ENCODE measurements at regions not wholly inside any gene's neighbourhood (a gene's known extent, or its start where the extent isn't known, plus 50 kb on each side); places are given as distances from the start of the nearest gene placed in this dataset.

- no peaks in the 10 kb centered on the region for H3K9me3 ChIP-seq (ENCODE audit: control extremely low read depth in 1 of 3, control insufficient read depth in 2 of 3, insufficient read depth in 1 of 3, low read length in 2 of 3)
- Mint-ChIP-seq H3K4me1 (peaks cover 5% of the 10 kb centered on the region), H3K9me3 (ENCODE audit: insufficient read depth) (no peaks in the 10 kb centered on the region), H3K27ac (no peak overlapping the region), H3K27me3 (peaks cover 7% of the 10 kb centered on the region), H3K4me3 (no peak overlapping the region)
- no peaks in the 10 kb centered on the region for H3K36me3 ChIP-seq (replicated peaks in 1 of 2; ENCODE audit: control extremely low read depth in 1 of 2, control insufficient read depth in 1 of 2, extremely low read depth in 1 of 2, insufficient read depth in 2 of 2, low read length in 1 of 2)
- H2AFZ ChIP-seq (ENCODE audit: insufficient read depth, low read depth, low read length, poor library complexity, severe bottlenecking): no peak overlapping the region
- H3K27ac ChIP-seq (ENCODE audit: low read length in 2 of 2): no peak overlapping the region
- DNase-seq (no peak), ATAC-seq (ENCODE audit: low read depth) (no peak)
- H3K27me3 ChIP-seq (replicated peaks in 1 of 4; ENCODE audit: control extremely low read depth in 1 of 4, control insufficient read depth in 3 of 4, insufficient read depth in 4 of 4, low read length in 3 of 4): no peaks in the 10 kb centered on the region
- H4K20me1 ChIP-seq (ENCODE audit: control insufficient read depth, insufficient read depth, low read length, poor library complexity, severe bottlenecking): no peaks in the 10 kb centered on the region
- H3K4me3 ChIP-seq (ENCODE audit: control extremely low read depth in 1 of 5, extremely low read depth in 1 of 5, insufficient read depth in 1 of 5, low read depth in 2 of 5, low read length in 4 of 5): no peak overlapping the region
- ChIA-PET CTCF (interaction anchor here (0.5 to 1.7 kb wide), 3 partner anchors 46 to 1105 kb away, joined by 3 to 5 read pairs (median 4); no protein-coding TSS in a partner anchor), POLR2A (interaction anchor here (0.6 kb wide), 1 partner anchor 13 kb away, joined by 4 read pairs; no protein-coding TSS in a partner anchor)
- peaks cover 0 to 6% of the 10 kb centered on the region in 2 donors for H3K4me1 ChIP-seq (ENCODE audit: control insufficient read depth in 2 of 2, insufficient read depth in 2 of 2, low read length in 2 of 2)
- WGBS (ENCODE audit: insufficient coverage): 82% methylated on average over 6 of the region's 6 CpGs
- intact Hi-C loops (cut with micrococcal nuclease): no loop called here
- H3K79me2 ChIP-seq (ENCODE audit: control insufficient read depth, insufficient read depth, low read length): no peaks in the 10 kb centered on the region
- no peak overlapping the region for H3K4me2 ChIP-seq (replicated peaks; ENCODE audit: low read depth, low read length, poor library complexity, severe bottlenecking)
- no peak overlapping the region for H3K9ac ChIP-seq (ENCODE audit: low read length)
- no peak for TF ChIP-seq EZH2 (IDR thresholded peaks at IDR 0.05; ENCODE audit: borderline replicate concordance, insufficient read depth, low read depth, low read length, poor library complexity, severe bottlenecking)
- no peak for TF ChIP-seq CTCF (IDR thresholded peaks at IDR 0.05)
These were observed 217.5 kb downstream of the TRIB2 start for GRCh38 chr2:12934146-12934756.

GRCh38 chr2:12935222-12935621 lies 218.5 kb downstream of the TRIB2 start:
- Histone ChIP-seq H3K4me2 (replicated peaks; ENCODE audit: low read depth, low read length, poor library complexity, severe bottlenecking) (no peak overlapping the region), H3K27ac (ENCODE audit: low read length in 2 of 2) (no peak overlapping the region), H3K27me3 (replicated peaks in 1 of 4; ENCODE audit: control extremely low read depth in 1 of 4, control insufficient read depth in 3 of 4, insufficient read depth in 4 of 4, low read length in 3 of 4) (no peaks in the 10 kb centered on the region), H3K36me3 (replicated peaks in 1 of 2; ENCODE audit: control extremely low read depth in 1 of 2, control insufficient read depth in 1 of 2, extremely low read depth in 1 of 2, insufficient read depth in 2 of 2, low read length in 1 of 2) (no peaks in the 10 kb centered on the region), H3K9me3 (ENCODE audit: control extremely low read depth in 1 of 3, control insufficient read depth in 2 of 3, insufficient read depth in 1 of 3, low read length in 2 of 3) (no peaks in the 10 kb centered on the region), H3K9ac (ENCODE audit: low read length) (no peak overlapping the region), H2AFZ (ENCODE audit: insufficient read depth, low read depth, low read length, poor library complexity, severe bottlenecking) (no peak overlapping the region), H3K4me1 (ENCODE audit: control insufficient read depth in 2 of 2, insufficient read depth in 2 of 2, low read length in 2 of 2) (peaks cover 0 to 6% of the 10 kb centered on the region in 2 donors), H4K20me1 (ENCODE audit: control insufficient read depth, insufficient read depth, low read length, poor library complexity, severe bottlenecking) (no peaks in the 10 kb centered on the region), H3K4me3 (ENCODE audit: control extremely low read depth in 1 of 5, extremely low read depth in 1 of 5, insufficient read depth in 1 of 5, low read depth in 2 of 5, low read length in 4 of 5) (no peak overlapping the region), H3K79me2 (ENCODE audit: control insufficient read depth, insufficient read depth, low read length) (no peaks in the 10 kb centered on the region)
- Mint-ChIP-seq H3K27ac (no peak overlapping the region), H3K27me3 (peaks cover 7% of the 10 kb centered on the region), H3K4me1 (peaks cover 4% of the 10 kb centered on the region), H3K4me3 (no peak overlapping the region), H3K9me3 (ENCODE audit: insufficient read depth) (no peaks in the 10 kb centered on the region)
- no CpG with 5 or more reads among the region's 2 CpGs for WGBS (ENCODE audit: insufficient coverage)
- no peak for DNase-seq
- no peak for ATAC-seq (ENCODE audit: low read depth)
- ChIA-PET CTCF (interaction anchor here (1.7 kb wide), 1 partner anchor 1106 kb away, joined by 5 read pairs; no protein-coding TSS in a partner anchor), POLR2A (no interaction called here)
- intact Hi-C loops (cut with micrococcal nuclease): no loop called here
- TF ChIP-seq CTCF (IDR thresholded peaks at IDR 0.05): no peak
- TF ChIP-seq EZH2 (IDR thresholded peaks at IDR 0.05; ENCODE audit: borderline replicate concordance, insufficient read depth, low read depth, low read length, poor library complexity, severe bottlenecking): no peak

All from B cell (primary cell).